ENCODE measurements at regions not wholly inside any gene's neighbourhood (a gene's known extent, or its start where the extent isn't known, plus 50 kb on each side); places are given as distances from the start of the nearest gene placed in this dataset.

GRCh38 chr16:85471469-85472431 lies 141.4 kb upstream of the GSE1 start:
- TF ChIP-seq POLR2AphosphoS5 (IDR thresholded peaks at IDR 0.05) (no peak), EP300 (IDR thresholded peaks at IDR 0.05) (no peak), POLR2A (IDR thresholded peaks at IDR 0.05) (no peak)
